Mesendoderm (in vitro differentiated cells): ENCODE measurements at regions not wholly inside any gene's neighbourhood (a gene's known extent, or its start where the extent isn't known, plus 50 kb on each side); places are given as distances from the start of the nearest gene placed in this dataset.
A peak's percentile ranks its signal among the peaks of the same experiment; 100 is the strongest.

ENCODE experiments used
- DNase-seq: peaks from one replicate; pipeline ENCODE4 v3.0.0; 2013
- H2AK5ac ChIP-seq: 2 replicates; pipeline ENCODE4 v1.6.1; 2013; ENCODE audit warnings: low read length, inconsistent platforms
- H2BK120ac ChIP-seq: 2 replicates; pipeline ENCODE4 v1.6.1; 2013; ENCODE audit warnings: low read depth, mild to moderate bottlenecking, low read length, moderate library complexity, mixed read lengths
- H2BK15ac ChIP-seq: replicated peaks from 2 replicates; pipeline ENCODE4 v1.6.1; 2013; ENCODE audit warnings: low read depth, mild to moderate bottlenecking, moderate library complexity
- H2BK5ac ChIP-seq: 2 replicates; pipeline ENCODE4 v1.6.1; 2013; ENCODE audit warnings: low read length, inconsistent platforms
- H3K18ac ChIP-seq: 2 replicates; pipeline ENCODE4 v1.6.1; 2013; ENCODE audit warnings: mild to moderate bottlenecking, low read length, mixed read lengths
- H3K23ac ChIP-seq: one replicate; pipeline ENCODE4 v1.6.1; 2013; ENCODE audit warnings: low read length
- H3K27ac ChIP-seq: 2 replicates; pipeline ENCODE4 v1.5.1; 2013; ENCODE audit warnings: low read depth, mild to moderate bottlenecking, inconsistent platforms, low read length, moderate library complexity
- H3K27me3 ChIP-seq: 2 replicates; pipeline ENCODE4 v1.6.1; 2013; ENCODE audit warnings: low read length, control low read depth, mild to moderate bottlenecking, inconsistent platforms; ENCODE audit not compliant: insufficient read depth, poor library complexity
- H3K36me3 ChIP-seq: 2 replicates; pipeline ENCODE4 v1.6.1; 2013; ENCODE audit warnings: low read length, inconsistent platforms; ENCODE audit not compliant: control insufficient read depth, insufficient read depth
- H3K4ac ChIP-seq: one replicate; pipeline ENCODE4 v1.6.1; 2013; ENCODE audit warnings: low read depth, mild to moderate bottlenecking, low read length, moderate library complexity
- H3K4me1 ChIP-seq: 2 replicates; pipeline ENCODE4 v1.6.1; 2013; ENCODE audit warnings: low read depth, low read length, inconsistent platforms; ENCODE audit not compliant: control insufficient read depth
- H3K4me2 ChIP-seq: 2 replicates; pipeline ENCODE4 v1.6.1; 2013; ENCODE audit warnings: low read length
- H3K4me3 ChIP-seq: 2 replicates; pipeline ENCODE4 v1.5.1; 2013; ENCODE audit warnings: mild to moderate bottlenecking, low read length
- H3K56ac ChIP-seq: one replicate; pipeline ENCODE4 v1.6.1; 2013; ENCODE audit warnings: low read length
- H3K79me1 ChIP-seq: 2 replicates; pipeline ENCODE4 v1.6.1; 2013; ENCODE audit warnings: low read length, inconsistent platforms
- H3K79me2 ChIP-seq: 2 replicates; pipeline ENCODE4 v1.6.1; 2013; ENCODE audit warnings: mild to moderate bottlenecking, low read length; ENCODE audit not compliant: control insufficient read depth, insufficient read depth
- H3K9ac ChIP-seq: 2 replicates; pipeline ENCODE4 v1.6.1; 2013; ENCODE audit warnings: low read length, inconsistent platforms
- H4K5ac ChIP-seq: one replicate; pipeline ENCODE4 v1.6.1; 2013; ENCODE audit warnings: low read length
- H4K8ac ChIP-seq: one replicate; pipeline ENCODE4 v1.6.1; 2013; ENCODE audit warnings: low read depth, mild to moderate bottlenecking, control low read depth, low read length, moderate library complexity
- WGBS: extraction: QIAGEN DNeasy Blood & Tissue Kit; methylation state at CpG from one replicate; pipeline ENCODE4 v1.1.7; 2013; ENCODE audit warnings: low lambda C conversion rate, missing lambda C conversion rate; ENCODE audit not compliant: insufficient coverage; ENCODE audit errors: extremely low coverage; 5-methylcytosine and 5-hydroxymethylcytosine counted together

DNA sequence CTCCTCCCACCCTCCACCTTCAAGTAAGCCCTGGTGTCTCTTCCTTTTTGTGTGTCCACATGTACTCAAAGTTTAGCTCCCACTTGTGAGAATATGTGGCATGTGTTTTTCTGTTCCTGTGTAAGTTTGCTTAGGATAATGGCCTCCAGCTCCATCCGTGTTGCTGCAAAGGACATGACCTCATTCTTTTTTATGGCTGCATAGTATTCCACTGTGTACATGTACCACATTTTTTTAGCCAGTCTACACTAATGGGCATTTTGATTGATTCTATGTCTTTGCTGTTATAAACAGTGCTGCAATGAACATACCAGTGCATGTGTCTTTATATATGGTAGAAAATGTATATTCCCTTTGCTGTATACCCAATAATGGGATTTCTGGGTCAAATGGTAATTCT, 710.9 kb downstream of the CCSER2 start:
- Histone ChIP-seq H3K79me1 (no peaks in the 10 kb centered on the region), H3K18ac (no peak overlapping the region), H3K9ac (no peak overlapping the region), H3K79me2 (no peaks in the 10 kb centered on the region), H3K4me3 (no peak overlapping the region), H2AK5ac (no peak overlapping the region), H3K4me2 (no peak overlapping the region), H2BK5ac (no peak overlapping the region), H2BK120ac (no peak overlapping the region), H3K27me3 (no peaks in the 10 kb centered on the region), H3K27ac (no peak overlapping the region), H3K23ac (no peak overlapping the region), H4K8ac (no peak overlapping the region), H4K5ac (no peak overlapping the region), H2BK15ac (no peak overlapping the region), H3K4ac (no peak overlapping the region), H3K56ac (no peak overlapping the region), H3K4me1 (no peaks in the 10 kb centered on the region), H3K36me3 (no peaks in the 10 kb centered on the region)
- WGBS: no CpG with 5 or more reads among the region's 1 CpG
- DNase-seq: no peak

DNA sequence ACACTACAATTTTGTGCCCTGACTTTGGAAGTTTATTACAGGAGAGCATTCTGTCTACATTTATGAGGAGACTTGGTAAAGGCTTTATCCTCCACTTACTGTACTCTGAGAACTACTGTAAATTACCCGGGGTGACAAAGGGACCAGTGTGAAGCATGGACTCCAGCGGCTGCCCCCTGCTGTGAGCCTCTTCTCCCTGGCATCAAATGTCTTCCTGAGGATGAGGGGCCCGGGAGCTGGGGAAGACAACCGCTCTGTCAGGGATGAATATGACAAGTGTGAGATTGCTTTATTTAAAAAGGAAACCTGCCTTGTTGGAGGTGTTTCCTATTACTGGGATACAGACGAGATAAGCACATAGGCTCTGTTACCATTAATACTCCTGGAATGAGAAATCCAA, 714.8 kb downstream of the CCSER2 start:
- H3K18ac ChIP-seq: peak overlapping the region; percentile 5
- H3K4ac ChIP-seq: no peak overlapping the region
- H3K56ac ChIP-seq: no peak overlapping the region
- no peak overlapping the region for H4K5ac ChIP-seq
- no CpG with 5 or more reads among the region's 5 CpGs for WGBS
- no peaks in the 10 kb centered on the region for H3K4me1 ChIP-seq
- no peak overlapping the region for H2BK15ac ChIP-seq
- H4K8ac ChIP-seq: no peak overlapping the region
- H3K9ac ChIP-seq: no peak overlapping the region
- no peak overlapping the region for H3K27ac ChIP-seq
- H3K4me2 ChIP-seq: no peak overlapping the region
- H3K36me3 ChIP-seq: no peaks in the 10 kb centered on the region
- no peaks in the 10 kb centered on the region for H3K79me2 ChIP-seq
- H3K79me1 ChIP-seq: no peaks in the 10 kb centered on the region
- H2BK5ac ChIP-seq: no peak overlapping the region
- DNase-seq: peak; percentile 26
- no peaks in the 10 kb centered on the region for H3K27me3 ChIP-seq
- no peak overlapping the region for H2BK120ac ChIP-seq
- H3K23ac ChIP-seq: no peak overlapping the region
- H3K4me3 ChIP-seq: no peak overlapping the region
- H2AK5ac ChIP-seq: no peak overlapping the region

- Histone ChIP-seq H3K4me3 (no peak overlapping the region), H3K79me1 (no peaks in the 10 kb centered on the region), H3K4ac (no peak overlapping the region), H3K9ac (no peak overlapping the region), H3K27ac (no peak overlapping the region), H3K4me2 (no peak overlapping the region), H4K5ac (no peak overlapping the region), H2BK120ac (no peak overlapping the region), H2BK5ac (no peak overlapping the region), H4K8ac (no peak overlapping the region), H3K27me3 (no peaks in the 10 kb centered on the region), H3K36me3 (no peaks in the 10 kb centered on the region), H3K56ac (no peak overlapping the region), H3K23ac (no peak overlapping the region), H2BK15ac (no peak overlapping the region), H3K18ac (no peak overlapping the region), H3K79me2 (no peaks in the 10 kb centered on the region), H2AK5ac (no peak overlapping the region), H3K4me1 (no peaks in the 10 kb centered on the region)
- DNase-seq: no peak
- no CpG with 5 or more reads among the region's 2 CpGs for WGBS
Measured at GRCh38 chr10:85045046-85045445, 716.7 kb downstream of the CCSER2 start.

GRCh38 chr10:85047170-85047834, 718.9 kb downstream of the CCSER2 start:
- Histone ChIP-seq H2BK120ac (no peak overlapping the region), H3K27ac (no peak overlapping the region), H2BK5ac (no peak overlapping the region), H2BK15ac (no peak overlapping the region), H3K23ac (no peak overlapping the region), H3K18ac (no peak overlapping the region), H3K4me3 (no peak overlapping the region), H3K36me3 (no peaks in the 10 kb centered on the region), H3K56ac (no peak overlapping the region), H3K79me1 (no peaks in the 10 kb centered on the region), H4K8ac (no peak overlapping the region), H3K4ac (no peak overlapping the region), H2AK5ac (no peak overlapping the region), H3K4me1 (no peaks in the 10 kb centered on the region), H3K27me3 (no peaks in the 10 kb centered on the region), H3K4me2 (no peak overlapping the region), H3K79me2 (no peaks in the 10 kb centered on the region), H3K9ac (no peak overlapping the region), H4K5ac (no peak overlapping the region)
- no peak for DNase-seq
- WGBS: no CpG with 5 or more reads among the region's 5 CpGs

DNA sequence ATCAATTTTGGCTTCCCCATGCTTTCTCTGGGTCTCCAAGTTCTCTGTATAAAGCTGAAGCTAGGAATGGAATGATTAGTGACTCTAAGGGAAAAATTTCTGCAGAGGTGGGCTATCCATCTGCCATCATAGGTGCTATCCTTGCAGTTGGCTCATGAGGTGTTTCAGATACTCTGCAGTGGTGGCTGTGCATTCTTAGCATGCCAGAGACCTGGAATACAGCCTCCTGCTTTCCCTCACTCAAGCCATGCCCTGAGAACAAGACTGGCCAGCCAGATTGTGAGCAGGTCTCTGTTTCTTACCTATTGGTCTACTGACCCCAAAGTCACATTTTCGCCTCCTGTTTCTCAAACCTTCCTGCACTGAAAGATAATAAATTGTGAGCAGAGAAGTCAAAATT, 719.6 kb downstream of the CCSER2 start:
- H3K79me2 ChIP-seq: no peaks in the 10 kb centered on the region
- H2BK120ac ChIP-seq: no peak overlapping the region
- H3K79me1 ChIP-seq: no peaks in the 10 kb centered on the region
- H3K4me2 ChIP-seq: no peak overlapping the region
- H2BK5ac ChIP-seq: no peak overlapping the region
- H4K5ac ChIP-seq: no peak overlapping the region
- no CpG with 5 or more reads among the region's 1 CpG for WGBS
- H3K4me3 ChIP-seq: no peak overlapping the region
- no peak overlapping the region for H2BK15ac ChIP-seq
- H3K9ac ChIP-seq: no peak overlapping the region
- no peaks in the 10 kb centered on the region for H3K36me3 ChIP-seq
- H3K23ac ChIP-seq: no peak overlapping the region
- no peak overlapping the region for H3K4ac ChIP-seq
- H3K18ac ChIP-seq: no peak overlapping the region
- no peak overlapping the region for H3K27ac ChIP-seq
- H3K4me1 ChIP-seq: no peaks in the 10 kb centered on the region
- no peak overlapping the region for H3K56ac ChIP-seq
- peak; percentile 39 for DNase-seq
- H4K8ac ChIP-seq: no peak overlapping the region
- H3K27me3 ChIP-seq: no peaks in the 10 kb centered on the region
- H2AK5ac ChIP-seq: no peak overlapping the region

- Histone ChIP-seq H2BK15ac (no peak overlapping the region), H3K9ac (no peak overlapping the region), H2BK5ac (no peak overlapping the region), H3K4me3 (no peak overlapping the region), H4K8ac (no peak overlapping the region), H3K23ac (no peak overlapping the region), H3K79me1 (no peaks in the 10 kb centered on the region), H3K56ac (no peak overlapping the region), H2AK5ac (no peak overlapping the region), H3K27ac (no peak overlapping the region), H3K27me3 (no peaks in the 10 kb centered on the region), H2BK120ac (no peak overlapping the region), H3K36me3 (no peaks in the 10 kb centered on the region), H3K4ac (no peak overlapping the region), H3K4me1 (no peaks in the 10 kb centered on the region), H4K5ac (no peak overlapping the region), H3K79me2 (no peaks in the 10 kb centered on the region), H3K18ac (no peak overlapping the region), H3K4me2 (no peak overlapping the region)
- WGBS: no CpG with 5 or more reads among the region's 2 CpGs
- DNase-seq: no peak
Measured at GRCh38 chr10:85048644-85049043, 720.3 kb downstream of the CCSER2 start.
